Erythroblast (primary cell): ENCODE measurements at regions not wholly inside any gene's neighbourhood (a gene's known extent, or its start where the extent isn't known, plus 50 kb on each side); places are given as distances from the start of the nearest gene placed in this dataset.

Source experiments
- GATA1 ChIP-seq: IDR thresholded peaks from 2 replicates; pipeline ENCODE4 v1.6.1; 2011; ENCODE audit warnings: low read depth, mild to moderate bottlenecking, control low read depth, low read length, moderate library complexity
- POLR2A ChIP-seq: IDR thresholded peaks from 2 replicates; pipeline ENCODE4 v1.6.1; 2011; ENCODE audit warnings: mild to moderate bottlenecking, low read length

DNA sequence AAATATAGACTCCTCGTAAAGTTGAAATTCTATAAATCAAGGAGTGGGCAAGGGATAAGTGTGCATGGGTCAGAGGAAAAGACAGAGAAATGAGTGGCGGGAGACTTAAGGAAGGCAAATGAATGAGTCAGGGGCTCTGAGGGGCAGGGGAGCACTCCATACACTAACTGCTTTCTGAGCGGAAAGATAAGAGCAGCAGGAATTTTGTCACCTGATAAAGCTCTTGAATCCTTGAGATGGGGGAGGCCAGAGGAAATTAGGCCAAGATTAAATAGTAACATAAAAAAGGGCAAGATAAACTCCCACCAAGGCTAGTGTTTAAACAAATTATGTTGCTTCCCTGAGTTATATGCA lies 191.0 kb upstream of the S1PR3 start:
- TF ChIP-seq POLR2A = no peak
- TF ChIP-seq GATA1 = no peak
